GM10266 (cell line): ENCODE measurements at regions not wholly inside any gene's neighbourhood (a gene's known extent, or its start where the extent isn't known, plus 50 kb on each side); places are given as distances from the start of the nearest gene placed in this dataset.

Experiments
- DNase-seq: peaks from one replicate; pipeline ENCODE4 v3.0.0; 2012; ENCODE audit errors: extremely low spot score
- CTCF ChIP-seq: IDR thresholded peaks from 2 replicates; pipeline ENCODE4 v1.5.1; 2012; ENCODE audit warnings: mild to moderate bottlenecking, low read depth; ENCODE audit not compliant: control insufficient read depth, insufficient read depth; ENCODE audit errors: missing control alignments

GRCh38 chr13:111399334-111399733 is 78.9 kb downstream of the TEX29 start:
- TF ChIP-seq CTCF = no peak
- no peak for DNase-seq

- no peak for DNase-seq
- no peak for TF ChIP-seq CTCF
Observed at GRCh38 chr13:111399776-111400538, 79.5 kb downstream of the TEX29 start.

DNA sequence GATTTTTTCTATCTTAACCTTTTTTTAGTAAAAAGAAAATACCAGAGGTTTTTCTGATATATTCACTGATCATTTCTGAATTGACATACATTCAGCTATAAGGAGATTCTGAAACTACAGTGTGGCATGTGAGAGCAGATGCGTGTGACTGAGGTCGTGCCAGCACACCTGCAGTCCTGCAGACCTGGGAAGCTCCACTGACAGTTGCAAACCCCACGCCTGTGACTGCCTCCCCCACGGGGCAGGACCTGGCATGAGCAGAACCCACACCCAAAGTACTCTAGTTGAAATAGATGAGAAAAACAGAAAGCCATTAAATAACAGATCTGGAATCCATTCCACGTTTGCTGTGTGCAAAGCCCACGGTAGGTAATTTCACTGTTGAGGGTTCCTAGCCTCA is 80.7 kb downstream of the TEX29 start:
- no peak for TF ChIP-seq CTCF
- DNase-seq = no peak

DNA sequence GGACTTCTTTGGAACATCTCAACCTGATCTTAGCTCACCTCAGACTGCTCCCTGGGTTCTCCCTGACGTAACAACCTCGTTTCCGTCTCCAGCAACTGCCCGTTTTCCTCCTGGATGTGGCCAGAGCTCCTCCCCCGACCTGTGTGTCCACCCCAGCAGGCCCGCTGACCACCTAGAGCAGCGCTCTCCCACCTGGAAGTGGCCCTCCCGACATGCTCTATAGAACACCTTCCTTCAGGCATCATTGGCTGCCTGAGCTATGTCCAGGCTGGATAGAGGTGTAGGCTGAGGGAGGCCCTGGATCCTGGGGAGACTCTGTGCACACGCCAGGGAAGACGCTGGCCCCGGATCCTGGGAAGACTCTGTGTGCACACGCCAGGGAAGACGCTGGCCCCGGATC is 81.3 kb downstream of the TEX29 start:
- no peak for TF ChIP-seq CTCF
- DNase-seq = no peak

DNA sequence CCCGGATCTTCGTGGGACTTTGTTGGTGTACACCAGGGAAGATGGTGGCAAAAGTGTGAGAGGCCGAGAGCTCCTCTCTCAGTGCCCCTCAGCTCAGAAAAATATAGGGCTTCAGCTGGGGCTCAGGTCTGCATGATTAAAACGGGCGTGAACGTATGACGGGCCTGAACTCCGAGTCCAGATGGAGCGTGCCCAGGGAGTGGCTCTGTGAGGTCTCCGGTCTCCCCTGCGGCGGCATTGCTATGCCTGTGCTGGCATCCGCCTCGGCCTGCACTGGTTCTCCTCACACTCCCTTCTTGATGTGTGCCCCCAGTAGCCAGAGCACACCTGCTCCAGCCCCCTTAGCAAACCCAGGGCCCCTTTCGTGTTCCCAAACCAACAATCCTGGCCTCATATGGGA is 82.0 kb downstream of the TEX29 start:
- DNase-seq = no peak
- no peak for TF ChIP-seq CTCF

DNA sequence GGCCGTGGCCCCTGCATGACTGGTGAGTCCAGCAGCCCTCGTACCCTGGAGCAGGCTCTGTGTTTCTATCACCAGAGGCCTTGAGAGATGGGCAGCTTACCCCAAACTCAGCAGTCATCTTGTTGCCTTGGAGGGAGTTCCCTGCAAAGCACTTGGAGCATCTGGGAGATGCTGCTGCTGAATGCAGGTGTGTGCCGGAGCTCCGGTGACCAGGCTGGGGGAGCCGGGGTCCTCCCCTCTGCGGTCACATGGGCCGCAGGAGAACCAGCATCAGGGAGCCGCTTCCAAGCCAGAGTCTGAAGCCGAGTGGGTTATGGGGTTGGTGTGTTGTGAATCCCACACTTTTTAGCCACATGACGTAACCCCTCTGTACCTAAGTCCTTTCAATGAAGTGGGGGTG is 82.8 kb downstream of the TEX29 start:
- no peak for DNase-seq
- no peak for TF ChIP-seq CTCF

- DNase-seq = no peak
Observed at GRCh38 chr13:111404746-111405145, 84.3 kb downstream of the TEX29 start.

More at GRCh38 chr13:111404746-111405145, 84.3 kb downstream of the TEX29 start:
- TF ChIP-seq CTCF = no peak
